ENCODE measurements at regions not wholly inside any gene's neighbourhood (a gene's known extent, or its start where the extent isn't known, plus 50 kb on each side); places are given as distances from the start of the nearest gene placed in this dataset.

GRCh38 chr22:22418957-22419356, 89.6 kb downstream of the ZNF280B start:
- no peak for DNase-seq (ENCODE audit: low read depth in 2 of 2)

DNA sequence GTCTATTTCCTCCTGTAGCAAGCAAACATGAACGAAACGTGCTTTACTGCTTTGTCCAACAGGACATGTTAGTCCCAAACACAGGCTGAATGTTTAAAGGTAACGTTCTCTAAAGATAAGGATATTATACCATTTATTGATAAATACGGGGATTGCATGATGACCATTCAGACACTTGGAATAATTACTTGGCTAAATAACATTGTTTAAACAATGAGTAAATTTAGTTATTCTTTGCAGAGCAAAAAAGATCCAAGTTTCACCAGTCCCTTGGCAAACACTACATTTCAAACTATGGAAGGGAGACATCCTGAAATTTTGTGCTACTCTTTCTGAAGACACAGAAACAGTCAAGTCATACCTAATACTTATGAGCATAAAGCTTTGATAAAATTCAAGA, 88.0 kb downstream of the ZNF280B start:
- DNase-seq (ENCODE audit: low read depth in 2 of 2) = no peak

DNA sequence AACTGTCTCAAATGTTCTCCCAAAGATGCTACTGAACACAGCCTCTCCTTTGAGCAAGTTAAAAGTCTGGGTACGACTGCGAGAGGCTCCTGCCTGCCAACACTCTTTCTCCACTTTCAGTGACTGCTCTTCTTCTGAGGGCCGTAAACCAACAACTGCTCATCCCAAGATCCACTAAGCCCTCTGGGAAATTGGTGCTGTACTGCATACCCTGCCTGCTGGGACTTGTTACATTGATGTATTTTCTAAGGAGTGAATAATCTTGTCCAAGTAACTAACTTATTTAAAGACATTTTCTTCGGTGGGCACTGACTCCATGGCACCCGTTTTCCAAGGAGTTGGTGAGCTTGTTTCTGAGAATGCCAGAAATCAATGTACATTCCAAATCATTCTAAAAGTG, 87.2 kb downstream of the ZNF280B start:
- no peak for DNase-seq (ENCODE audit: low read depth in 2 of 2)

GRCh38 chr22:22422629-22423112, 85.9 kb downstream of the ZNF280B start:
- peak in 1 of 2 experiments; percentile 4 for DNase-seq (ENCODE audit: low read depth in 2 of 2)

DNA sequence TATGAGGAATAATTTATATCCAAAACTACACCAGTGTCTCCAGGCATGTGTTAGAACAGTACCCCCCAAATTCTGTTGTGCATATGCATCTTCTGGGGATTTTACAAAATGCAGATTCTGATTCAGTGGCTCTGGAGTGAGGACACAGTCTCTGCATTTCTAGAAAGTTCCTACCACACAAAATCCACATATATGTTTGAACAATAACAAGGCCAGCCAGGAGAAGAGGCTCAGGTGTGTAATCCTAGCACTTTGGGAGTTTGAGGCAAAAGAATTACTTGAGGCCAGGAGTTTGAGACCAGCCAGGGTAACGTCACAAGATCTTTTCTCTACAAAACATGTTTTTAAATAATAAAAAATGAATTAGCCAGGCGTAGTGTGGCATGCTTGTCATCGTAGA, 84.9 kb downstream of the ZNF280B start:
- no peak for DNase-seq (ENCODE audit: low read depth in 2 of 2)

GRCh38 chr22:22424210-22424800, 84.2 kb downstream of the ZNF280B start:
- no peak for DNase-seq (ENCODE audit: low read depth in 2 of 2)

DNA sequence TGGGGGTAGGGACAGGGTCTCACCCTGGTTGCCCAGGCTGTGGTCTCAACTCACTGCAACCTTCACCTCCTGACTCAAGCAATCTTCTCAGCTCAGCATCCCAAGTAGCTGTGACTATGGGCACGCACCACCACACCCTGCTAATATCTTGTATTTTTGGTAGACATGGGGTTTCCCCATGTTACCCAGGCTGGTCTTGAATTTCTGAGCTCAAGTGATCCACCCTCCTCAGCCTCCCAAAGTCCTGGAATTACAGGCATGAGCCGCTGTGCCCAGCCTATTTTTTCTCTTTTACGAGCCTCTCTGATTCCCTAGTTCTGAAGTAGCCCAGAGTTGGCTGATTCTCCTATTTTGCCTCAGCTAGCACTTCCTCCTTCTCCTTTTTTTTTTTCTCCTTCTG, 83.6 kb downstream of the ZNF280B start:
- DNase-seq (ENCODE audit: low read depth in 2 of 2) = no peak

- no peak for DNase-seq (ENCODE audit: low read depth in 2 of 2)
These were observed 83.2 kb downstream of the ZNF280B start for GRCh38 chr22:22425356-22425755.

GRCh38 chr22:22425783-22426624, 82.5 kb downstream of the ZNF280B start:
- no peak for DNase-seq (ENCODE audit: low read depth in 2 of 2)

DNA sequence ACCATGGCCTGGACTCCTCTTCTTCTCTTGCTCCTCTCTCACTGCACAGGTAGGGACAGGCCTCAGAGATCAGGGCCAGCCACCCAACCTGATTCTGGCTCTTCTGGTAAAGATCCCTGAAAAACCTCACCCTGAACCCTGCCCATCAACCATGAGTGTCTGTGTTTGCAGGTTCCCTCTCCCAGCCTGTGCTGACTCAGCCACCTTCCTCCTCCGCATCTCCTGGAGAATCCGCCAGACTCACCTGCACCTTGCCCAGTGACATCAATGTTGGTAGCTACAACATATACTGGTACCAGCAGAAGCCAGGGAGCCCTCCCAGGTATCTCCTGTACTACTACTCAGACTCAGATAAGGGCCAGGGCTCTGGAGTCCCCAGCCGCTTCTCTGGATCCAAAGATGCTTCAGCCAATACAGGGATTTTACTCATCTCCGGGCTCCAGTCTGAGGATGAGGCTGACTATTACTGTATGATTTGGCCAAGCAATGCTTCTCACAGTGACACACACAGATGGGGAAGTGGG, 80.9 kb downstream of the ZNF280B start:
- DNase-seq (ENCODE audit: low read depth in 2 of 2) = no peak

DNA sequence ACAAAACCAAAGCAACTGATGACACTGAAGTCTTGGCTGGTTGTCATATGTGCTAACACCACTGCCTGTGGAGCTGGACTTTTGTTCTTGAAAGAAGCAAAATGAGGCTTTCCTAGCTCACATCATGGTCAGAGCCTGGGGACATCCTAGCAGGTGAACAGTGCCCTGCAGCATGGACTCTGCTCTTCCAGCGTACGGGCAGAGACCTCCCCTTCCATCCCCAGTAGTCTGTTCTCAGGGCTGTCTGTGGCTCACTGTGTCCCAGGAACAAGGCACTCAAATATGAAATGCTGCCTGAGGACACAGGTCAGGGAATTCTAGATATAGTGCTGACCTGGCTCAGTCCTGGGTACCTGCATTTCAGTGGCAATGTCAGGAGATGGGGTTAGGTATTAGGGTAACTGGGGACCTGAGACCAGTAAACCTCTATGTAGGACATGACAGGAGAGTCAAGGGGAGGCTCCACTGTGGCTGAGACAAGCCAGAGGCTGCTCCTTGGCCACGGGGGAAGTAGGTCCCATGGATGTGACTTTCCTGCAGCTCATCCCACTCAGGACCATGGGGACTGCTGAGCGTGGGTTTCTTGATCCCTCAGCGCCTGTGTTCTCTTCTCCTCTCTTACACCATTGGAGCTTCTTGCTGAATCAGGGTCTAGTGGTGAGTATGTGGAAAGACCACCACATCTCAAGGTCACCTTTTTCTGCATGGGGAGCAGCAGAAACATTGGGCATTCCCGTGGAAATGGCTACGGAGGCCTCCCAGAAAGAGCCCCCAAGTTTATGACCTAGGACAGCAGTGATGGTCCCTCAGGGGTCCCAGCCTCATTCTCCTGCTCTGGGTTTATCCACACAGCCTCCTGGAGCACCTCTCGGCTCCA, 80.1 kb downstream of the ZNF280B start:
- no peak for DNase-seq (ENCODE audit: low read depth in 2 of 2)

DNA sequence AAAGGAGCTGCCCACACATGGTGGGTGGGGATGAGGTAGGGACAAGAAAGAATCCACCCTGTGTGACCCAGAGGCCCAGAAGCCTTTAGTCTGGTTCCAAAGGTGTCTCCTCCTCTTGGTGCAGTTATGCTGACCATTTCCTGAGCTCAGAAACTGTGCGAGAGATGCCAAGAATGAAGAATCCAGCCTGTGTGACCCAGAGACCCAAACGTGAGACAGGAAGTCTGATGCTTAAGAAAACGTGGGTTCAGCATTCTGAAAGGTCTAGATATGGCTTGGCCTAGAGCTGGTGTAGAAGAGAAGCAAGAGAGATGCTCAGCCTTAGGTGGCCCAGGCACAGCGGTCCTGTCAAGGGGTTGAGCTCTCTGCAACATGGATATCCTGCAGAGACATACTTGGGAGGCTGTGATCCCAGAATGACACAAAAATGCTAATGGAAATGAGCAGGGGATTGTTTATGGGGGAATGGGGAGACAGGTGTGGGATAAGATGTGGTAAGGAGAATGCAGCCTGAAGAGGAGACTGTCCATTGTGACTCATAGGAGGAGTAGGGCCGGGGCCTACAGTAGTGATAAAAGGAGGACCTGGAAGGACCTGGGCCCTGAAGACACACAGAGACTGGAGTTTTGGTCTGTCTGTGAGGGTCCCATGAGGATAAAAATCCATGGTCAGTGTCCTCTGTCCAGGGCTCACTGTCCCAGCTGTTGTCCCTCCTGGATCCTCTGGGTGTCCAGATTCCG, 79.0 kb downstream of the ZNF280B start:
- no peak for DNase-seq (ENCODE audit: low read depth in 2 of 2)

DNA sequence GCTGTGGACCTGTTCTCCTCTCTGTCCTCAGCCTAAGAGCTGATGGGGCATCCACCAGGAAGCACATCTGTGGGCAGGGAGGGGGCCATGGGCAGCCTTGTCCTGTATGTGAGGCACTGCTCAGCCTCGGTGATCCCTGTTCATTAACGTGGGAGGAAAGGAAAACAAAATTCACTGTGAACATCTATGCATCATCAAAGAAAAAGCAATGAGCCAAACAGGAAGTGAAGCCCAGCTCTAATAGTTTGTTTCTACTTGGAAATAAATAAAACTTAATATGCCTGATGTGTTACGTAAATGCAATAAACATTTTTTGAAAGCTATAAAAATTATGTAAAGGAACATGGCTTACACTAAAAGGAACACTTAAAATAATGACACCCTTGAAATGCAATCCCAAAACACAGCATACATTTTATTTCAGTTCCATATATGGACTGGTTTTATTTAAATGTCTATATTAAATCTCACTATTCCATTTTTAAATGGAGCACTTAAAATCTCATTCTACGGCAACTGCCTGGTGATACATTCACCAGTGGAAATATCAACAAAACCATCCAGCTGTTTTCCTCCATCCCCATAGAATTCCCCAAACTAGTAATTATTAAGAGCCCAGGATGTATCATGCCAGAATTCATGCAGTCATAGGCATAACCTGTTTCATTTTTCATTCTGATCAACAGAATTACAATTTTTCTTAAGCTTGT, 78.3 kb downstream of the ZNF280B start:
- no peak for DNase-seq (ENCODE audit: low read depth in 2 of 2)

DNA sequence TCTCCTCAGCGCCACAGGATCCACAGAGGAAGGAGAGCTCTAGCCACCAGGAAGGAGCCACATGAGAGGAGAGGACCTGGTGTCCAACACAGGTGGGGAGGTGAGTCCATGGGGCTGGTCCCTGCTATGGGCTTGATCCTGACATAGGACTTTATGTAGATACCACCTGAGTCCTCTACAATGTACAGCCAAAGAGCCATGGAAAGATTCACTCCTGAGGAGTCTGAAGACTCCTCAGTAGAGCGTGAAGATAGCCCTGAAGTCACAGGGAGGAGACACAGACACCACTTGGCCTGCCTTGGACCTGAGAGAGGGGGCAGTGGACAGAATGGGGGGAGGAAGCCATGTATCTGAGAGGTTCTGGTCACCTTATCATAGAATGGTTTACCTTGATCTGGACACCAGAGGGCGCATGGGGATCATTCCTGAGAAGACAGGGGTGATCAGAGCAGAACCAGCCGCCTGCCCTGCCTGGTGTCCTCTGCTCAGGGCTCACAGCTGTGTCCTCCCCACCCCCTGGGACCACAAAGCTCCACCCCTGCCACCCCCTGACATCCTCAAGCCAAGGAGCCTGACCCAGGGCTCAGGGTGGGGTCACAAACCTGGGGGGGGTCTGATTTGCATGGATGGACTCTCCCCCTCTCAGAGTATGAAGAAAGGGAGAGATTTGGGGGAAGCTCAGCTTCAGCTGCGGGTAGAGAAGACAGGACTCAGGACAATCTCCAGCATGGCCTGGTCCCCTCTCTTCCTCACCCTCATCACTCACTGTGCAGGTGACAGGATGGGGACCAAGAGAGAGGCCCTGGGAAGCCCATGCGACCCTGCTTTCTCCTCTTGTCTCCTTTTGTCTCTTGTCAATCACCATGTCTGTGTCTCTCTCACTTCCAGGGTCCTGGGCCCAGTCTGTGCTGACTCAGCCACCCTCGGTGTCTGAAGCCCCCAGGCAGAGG, 77.0 kb downstream of the ZNF280B start:
- DNase-seq (ENCODE audit: low read depth in 2 of 2) = peak in 1 of 2 experiments; percentile 2

DNA sequence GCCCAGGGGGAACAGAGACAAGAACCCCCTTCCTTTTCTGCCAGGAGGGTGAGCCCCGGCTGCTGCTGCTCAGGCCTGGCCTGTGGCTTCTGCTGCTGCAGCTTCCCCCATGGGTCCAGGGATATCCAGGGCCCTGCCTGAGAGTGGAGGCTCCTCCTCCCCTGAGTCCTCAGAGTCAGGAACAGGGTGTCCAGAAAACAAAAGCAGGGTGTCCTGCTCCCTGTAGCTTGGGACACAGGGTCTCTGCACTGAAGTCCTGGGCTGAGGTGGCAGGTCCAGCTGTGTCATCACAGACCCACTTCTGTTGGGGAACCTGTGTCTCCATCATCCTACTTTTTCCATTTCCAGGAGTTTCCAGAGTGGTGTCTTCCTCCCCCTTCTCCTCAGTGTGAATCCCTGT, 76.1 kb downstream of the ZNF280B start:
- no peak for DNase-seq (ENCODE audit: low read depth in 2 of 2)

- no peak for DNase-seq (ENCODE audit: low read depth in 2 of 2)
These were observed 75.6 kb downstream of the ZNF280B start for GRCh38 chr22:22432937-22433336.

GRCh38 chr22:22433770-22434169, 74.8 kb downstream of the ZNF280B start:
- no peak for DNase-seq (ENCODE audit: low read depth in 2 of 2)
